ENCODE measurements at regions not wholly inside any gene's neighbourhood (a gene's known extent, or its start where the extent isn't known, plus 50 kb on each side); places are given as distances from the start of the nearest gene placed in this dataset.

GRCh38 chr13:97574926-97575325 is 141.0 kb downstream of the RAP2A start:
- no peak overlapping the region for H4K8ac ChIP-seq (ENCODE audit: low read depth in 2 of 2, low read length in 2 of 2)
- no peak overlapping the region for H2AFZ ChIP-seq (replicated peaks; ENCODE audit: low read length, poor library complexity)
- dilution Hi-C loops (cut with HindIII; ENCODE audit: low sequenced_read_pairs, unreplicated experiment), result no loop called here
- peaks cover 2% of the 10 kb centered on the region; the same call in 1 of the 2 replicates for H3K27me3 ChIP-seq (ENCODE audit: control insufficient read depth, insufficient read depth, low read length)
- no peak overlapping the region for H3K23ac ChIP-seq (ENCODE audit: low read depth, low read length)
- no peak overlapping the region for H3K9ac ChIP-seq (ENCODE audit: low read depth, low read length)
- H4K5ac ChIP-seq (ENCODE audit: low read depth, low read length), result no peak overlapping the region
- no peak overlapping the region for H2BK15ac ChIP-seq (ENCODE audit: low read depth, low read length)
- ATAC-seq (ENCODE audit: low read depth), result peak; percentile 80
- BruUV-seq (replicated peaks), result no TSS peak
- TF ChIP-seq SMC3 (IDR thresholded peaks at IDR 0.05; ENCODE audit: low read depth, low read length) (peak; percentile 49), FOS (IDR thresholded peaks at IDR 0.05; ENCODE audit: low read depth, low read length) (no peak), RCOR1 (IDR thresholded peaks at IDR 0.05; ENCODE audit: insufficient replicate concordance, low read length) (no peak), CTCF (conservative IDR thresholded peaks at IDR 0.05; ENCODE audit: low read depth, low read length) (peak; percentile 55), BHLHE40 (IDR thresholded peaks at IDR 0.05; ENCODE audit: low read depth, low read length) (no peak), CHD1 (IDR thresholded peaks at IDR 0.05; ENCODE audit: low read depth, low read length) (no peak), POLR2A (IDR thresholded peaks at IDR 0.05; ENCODE audit: low read depth, low read length) (no peak), RAD21 (IDR thresholded peaks at IDR 0.05; ENCODE audit: low read length) (peak; percentile 64), MAFK (IDR thresholded peaks at IDR 0.05; ENCODE audit: low read depth, low read length) (no peak), MAZ (IDR thresholded peaks at IDR 0.05; ENCODE audit: borderline replicate concordance, low read depth, low read length) (no peak), CEBPB (IDR thresholded peaks at IDR 0.05; ENCODE audit: low read depth, low read length) (no peak), NFE2L2 (IDR thresholded peaks at IDR 0.05; ENCODE audit: low read depth, low read length) (no peak), ELK1 (IDR thresholded peaks at IDR 0.05; ENCODE audit: borderline replicate concordance, low read depth, low read length) (no peak)
- TF ChIP-seq, protein P1, sequence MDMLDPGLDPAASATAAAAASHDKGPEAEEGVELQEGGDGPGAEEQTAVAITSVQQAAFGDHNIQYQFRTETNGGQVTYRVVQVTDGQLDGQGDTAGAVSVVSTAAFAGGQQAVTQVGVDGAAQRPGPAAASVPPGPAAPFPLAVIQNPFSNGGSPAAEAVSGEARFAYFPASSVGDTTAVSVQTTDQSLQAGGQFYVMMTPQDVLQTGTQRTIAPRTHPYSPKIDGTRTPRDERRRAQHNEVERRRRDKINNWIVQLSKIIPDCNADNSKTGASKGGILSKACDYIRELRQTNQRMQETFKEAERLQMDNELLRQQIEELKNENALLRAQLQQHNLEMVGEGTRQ (IDR thresholded peaks at IDR 0.05; ENCODE audit: low read depth, low read length), result no peak
- no peak overlapping the region for H3K56ac ChIP-seq (ENCODE audit: extremely low read depth, insufficient read depth, low read length)
- no peak overlapping the region for H3K18ac ChIP-seq (ENCODE audit: low read depth, low read length)
- no peak overlapping the region for H2AK9ac ChIP-seq (replicated peaks; ENCODE audit: low read depth, low read length, poor library complexity)
- H4K20me1 ChIP-seq (ENCODE audit: insufficient read depth, low read length), result no peaks in the 10 kb centered on the region
- H2AK5ac ChIP-seq (ENCODE audit: low read depth, low read length), result no peak overlapping the region
- no peak overlapping the region for H2BK5ac ChIP-seq (ENCODE audit: low read depth, low read length, poor library complexity, severe bottlenecking)
- no peaks in the 10 kb centered on the region for H3K9me3 ChIP-seq (ENCODE audit: control insufficient read depth, insufficient read depth, low read length)
- H3K36me3 ChIP-seq (ENCODE audit: control insufficient read depth, insufficient read depth, low read length), result no peaks in the 10 kb centered on the region
- H3K9me1 ChIP-seq (ENCODE audit: insufficient read depth, low read length), result no peaks in the 10 kb centered on the region
- H4K91ac ChIP-seq (ENCODE audit: insufficient read depth, low read depth, low read length), result no peak overlapping the region
- in situ Hi-C loops (cut with MboI; ENCODE audit: low sequenced_read_pairs), result no loop called here
- H2BK20ac ChIP-seq (ENCODE audit: low read depth, low read length), result no peak overlapping the region
- H3K79me1 ChIP-seq (ENCODE audit: low read depth in 1 of 2, low read length in 2 of 2), result no peaks in the 10 kb centered on the region
- H3K14ac ChIP-seq (replicated peaks; ENCODE audit: low read depth, low read length), result no peak overlapping the region
- H2BK120ac ChIP-seq (ENCODE audit: low read depth, low read length), result no peak overlapping the region
- H3K4me1 ChIP-seq (ENCODE audit: control insufficient read depth, insufficient read depth, low read length), result peaks cover 2% of the 10 kb centered on the region; the same call in 1 of the 2 replicates
- peak; percentile 52 for DNase-seq
- ChIA-PET CTCF (interaction anchor here (0.6 to 1.0 kb wide), 5 partner anchors 11 to 450 kb away, joined by 3 to 4 read pairs (median 3); no protein-coding TSS in a partner anchor), POLR2A (ENCODE audit: unreplicated experiment) (no interaction called here)
- intact Hi-C loops (cut with micrococcal nuclease), result loop anchor here (1.0 to 10.0 kb wide), 5 partner anchors 139 to 550 kb away; no protein-coding TSS in a partner anchor
- H3K27ac ChIP-seq (ENCODE audit: insufficient read depth, low read length), result no peak overlapping the region
- H3K4ac ChIP-seq (ENCODE audit: low read depth, low read length), result no peak overlapping the region
- H3K4me3 ChIP-seq (ENCODE audit: insufficient read depth, low read depth, low read length), result no peak overlapping the region
- WGBS, 2 experiments (ENCODE audit: extremely low coverage in 2 of 2, insufficient read length in 1 of 2), result no CpG with 5 or more reads among the region's 5 CpGs
- H3K4me2 ChIP-seq (ENCODE audit: low read depth, low read length), result no peak overlapping the region
